ENCODE measurements at regions not wholly inside any gene's neighbourhood (a gene's known extent, or its start where the extent isn't known, plus 50 kb on each side); places are given as distances from the start of the nearest gene placed in this dataset.

GRCh38 chr1:238892612-238893011 lies 493.8 kb upstream of the CHRM3 start:
- no peak for DNase-seq

- DNase-seq, result no peak
These were observed 524.9 kb upstream of the CHRM3 start for GRCh38 chr1:238861342-238862066.

DNA sequence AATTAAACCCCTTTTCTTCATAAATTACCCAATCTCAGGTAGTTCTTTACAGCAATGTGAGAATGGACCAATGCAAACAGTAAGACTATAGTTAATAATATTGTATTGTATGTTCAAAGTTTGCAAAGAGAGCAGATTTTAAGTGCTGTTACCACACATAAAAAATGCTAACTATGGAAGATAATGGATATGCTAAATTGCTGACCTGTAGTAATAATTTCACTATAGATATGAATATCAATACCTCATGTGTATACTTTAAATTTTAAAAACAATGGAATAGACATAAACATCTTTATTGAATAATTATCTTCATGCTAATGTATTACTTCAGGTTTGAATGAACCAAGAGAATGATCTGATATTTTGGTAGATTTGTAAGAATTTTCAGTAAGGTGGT lies 552.4 kb upstream of the CHRM3 start:
- DNase-seq, result no peak

GRCh38 chr1:238832106-238832505 lies 554.3 kb upstream of the CHRM3 start:
- DNase-seq, result no peak

DNA sequence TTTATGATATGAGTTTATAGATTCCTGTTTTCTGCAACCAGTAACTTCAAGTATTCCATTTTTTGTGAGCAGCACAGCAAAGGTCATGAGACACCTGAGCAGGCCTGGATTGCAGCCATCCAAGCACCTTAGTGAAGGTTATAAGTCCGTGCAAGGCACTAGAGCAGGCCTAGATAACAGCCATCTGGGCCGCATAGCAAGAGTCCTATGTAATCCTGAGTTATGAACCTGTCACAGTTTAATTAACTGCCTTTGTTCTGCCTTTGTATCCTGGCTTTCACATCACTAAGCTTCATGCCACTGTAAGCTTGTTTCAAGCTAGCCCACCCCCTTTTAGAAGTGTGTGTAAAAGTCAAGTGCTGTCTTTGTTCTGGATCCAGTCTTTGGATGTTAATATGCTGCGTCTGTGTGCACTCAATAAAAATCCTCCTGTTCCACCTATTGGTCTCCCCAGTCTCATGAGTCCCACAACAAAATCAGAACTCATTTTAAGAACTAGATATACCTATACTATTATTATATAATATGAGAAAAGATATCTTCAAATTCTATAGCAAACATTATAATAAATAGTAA lies 556.2 kb upstream of the CHRM3 start:
- no peak for DNase-seq

DNA sequence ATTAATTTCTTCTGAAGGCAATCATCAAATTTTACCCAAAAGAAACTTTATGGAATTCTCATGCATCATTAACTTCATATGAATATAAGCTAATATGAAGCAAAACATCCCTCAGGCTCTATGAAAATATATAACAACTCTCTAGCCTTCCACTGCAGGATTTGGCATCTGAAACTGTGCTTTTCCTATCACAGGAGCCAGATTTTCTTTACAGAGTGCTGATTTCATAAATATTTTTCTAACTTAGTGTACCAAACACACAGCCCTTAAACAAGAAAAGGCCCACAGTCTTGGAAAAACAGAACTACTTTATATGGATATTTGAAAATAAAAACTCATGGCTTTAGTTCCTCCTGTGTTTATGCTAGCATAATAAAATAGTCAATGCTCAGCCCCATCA lies 559.5 kb upstream of the CHRM3 start:
- no peak for DNase-seq

GRCh38 chr1:238823416-238823815 lies 563.0 kb upstream of the CHRM3 start:
- no peak for DNase-seq

DNA sequence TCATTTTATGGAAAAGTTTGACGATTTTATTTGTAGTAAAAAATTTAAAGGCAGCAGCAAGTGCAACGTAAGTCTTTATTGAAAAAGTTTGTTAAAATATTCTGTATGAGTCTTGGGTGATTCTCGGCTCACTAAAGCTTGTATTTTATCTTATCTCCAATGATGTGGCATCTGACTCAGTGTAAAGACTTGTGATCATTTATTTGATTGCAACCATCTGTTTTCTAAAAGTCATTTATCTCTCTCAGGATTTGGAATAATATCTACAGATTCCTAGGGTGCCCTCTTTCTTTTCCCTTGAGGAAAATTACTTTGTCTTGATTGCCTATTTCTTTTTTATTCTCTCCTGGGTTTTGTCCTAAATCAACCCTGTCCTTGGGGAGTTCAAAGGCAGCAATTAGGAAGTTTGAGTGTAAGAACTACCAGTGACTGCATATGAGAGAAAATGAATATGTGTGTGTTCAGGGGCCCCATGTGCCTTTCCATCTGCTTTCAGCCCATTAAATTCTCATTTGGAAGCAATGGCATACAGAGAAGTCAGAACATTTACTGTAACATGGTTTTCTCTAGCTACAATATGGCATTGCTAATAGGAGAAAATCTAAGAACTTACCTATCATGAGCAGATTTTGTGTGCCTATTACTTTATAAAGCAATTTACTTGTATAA lies 575.0 kb upstream of the CHRM3 start:
- DNase-seq, result no peak

DNA sequence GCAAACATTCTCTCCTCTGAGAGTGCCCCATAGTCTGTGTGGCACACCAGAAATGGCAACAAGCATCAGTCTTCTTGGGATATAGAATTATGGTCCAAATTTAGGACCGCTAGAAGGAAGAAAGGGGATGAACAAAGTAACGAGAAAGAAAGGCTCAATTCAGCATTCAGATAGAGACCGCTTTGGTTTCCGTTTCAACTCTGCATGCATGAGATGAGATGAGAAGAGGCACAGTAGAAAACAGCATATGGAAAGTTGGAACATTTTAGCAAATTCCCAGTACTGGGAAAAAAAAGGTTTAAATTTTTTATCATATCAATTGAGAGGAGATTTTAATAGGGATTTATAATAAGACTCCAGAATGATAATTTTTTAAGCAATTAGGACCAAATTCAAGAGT lies 595.5 kb upstream of the CHRM3 start:
- no peak for DNase-seq

DNA sequence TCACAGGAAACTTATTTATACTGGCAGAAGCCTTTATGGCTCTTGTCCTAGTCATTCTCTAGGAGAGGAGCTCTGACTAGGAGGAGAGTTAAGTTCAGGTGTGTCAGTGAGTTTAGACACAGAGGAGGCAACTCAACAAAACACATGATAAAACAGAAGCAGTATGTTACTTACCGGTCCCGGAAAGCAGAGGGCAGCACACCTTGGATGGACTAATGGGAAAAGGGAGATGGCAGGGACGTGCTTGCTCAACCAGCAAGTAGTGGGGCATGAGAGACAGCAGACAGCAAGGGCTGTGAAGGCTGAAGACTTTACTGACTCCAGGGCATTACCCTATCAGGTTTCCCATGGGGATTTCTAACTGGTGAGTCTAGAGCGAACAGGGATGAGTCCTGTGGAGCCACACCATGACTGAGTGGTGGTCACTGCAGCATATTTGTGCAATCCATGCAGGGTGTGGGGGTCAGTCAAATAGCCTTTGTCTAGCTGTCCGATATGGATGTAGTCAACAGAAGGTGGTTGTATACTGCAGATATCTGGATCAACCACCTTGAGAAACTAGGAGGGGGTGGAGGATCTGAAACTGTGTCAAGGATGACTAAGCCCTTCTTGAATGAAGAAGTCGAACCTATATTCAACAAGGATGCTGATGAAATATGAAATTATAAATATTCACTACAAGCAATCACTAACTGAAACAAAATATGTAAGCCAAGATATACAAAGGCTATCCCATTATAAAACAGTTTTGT lies 596.3 kb upstream of the CHRM3 start:
- DNase-seq, result no peak

GRCh38 chr1:238787471-238787870 lies 598.9 kb upstream of the CHRM3 start:
- DNase-seq, result no peak

DNA sequence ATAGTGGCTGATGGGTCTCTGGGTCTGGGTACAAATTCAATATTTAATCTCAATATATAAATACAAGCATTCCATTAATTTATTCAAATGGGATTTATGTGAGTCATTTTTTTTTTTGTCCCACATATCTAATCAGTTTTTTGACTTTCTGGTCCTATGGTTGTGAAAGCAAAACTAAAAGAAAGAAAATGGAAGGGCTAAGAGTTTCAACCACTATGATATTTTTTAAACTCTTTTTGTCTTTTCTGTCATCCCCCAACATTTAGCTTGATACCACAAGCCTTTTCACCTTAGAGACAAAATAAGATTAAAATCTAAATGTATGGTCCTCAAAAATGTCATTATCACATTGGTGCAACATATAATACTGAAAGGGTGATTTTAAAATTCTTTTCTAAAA lies 602.7 kb upstream of the CHRM3 start:
- DNase-seq, result no peak

DNA sequence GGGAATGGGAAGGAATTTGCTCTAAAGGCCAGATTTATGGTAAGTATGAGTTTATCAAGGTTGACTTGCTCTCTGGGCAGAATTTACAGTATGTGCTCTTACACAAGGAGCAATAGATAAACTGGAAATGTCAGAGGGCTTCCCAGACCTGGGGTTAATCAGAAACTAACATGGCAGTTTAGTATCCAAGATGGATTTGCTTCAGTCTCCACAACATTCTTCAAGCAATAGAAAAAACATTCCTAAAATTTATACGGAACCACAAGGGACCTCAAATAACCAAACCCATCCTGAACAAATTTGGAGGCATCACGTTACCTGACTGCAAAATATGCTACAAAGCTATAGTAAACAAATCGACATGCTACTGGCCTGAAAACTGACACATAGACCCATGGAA lies 606.7 kb upstream of the CHRM3 start:
- DNase-seq, result no peak

DNA sequence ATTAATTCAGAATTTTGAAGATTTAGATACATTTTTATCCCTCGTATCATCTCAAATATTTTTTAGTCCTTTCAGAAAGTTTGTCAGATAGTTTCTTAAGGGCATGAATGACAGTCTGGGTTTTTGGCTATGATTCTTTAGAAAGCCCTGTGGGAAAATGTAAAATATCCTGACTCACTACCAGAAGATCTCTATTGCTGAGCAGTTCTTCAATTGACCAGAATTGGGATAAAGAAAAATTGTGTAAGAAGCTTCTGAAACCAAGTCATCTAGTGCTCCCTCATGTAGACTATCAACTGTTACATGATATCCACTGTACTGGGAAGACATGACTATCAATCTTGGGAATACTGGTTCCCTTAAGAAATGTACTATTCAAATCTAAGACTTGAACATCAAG lies 608.3 kb upstream of the CHRM3 start:
- no peak for DNase-seq

DNA sequence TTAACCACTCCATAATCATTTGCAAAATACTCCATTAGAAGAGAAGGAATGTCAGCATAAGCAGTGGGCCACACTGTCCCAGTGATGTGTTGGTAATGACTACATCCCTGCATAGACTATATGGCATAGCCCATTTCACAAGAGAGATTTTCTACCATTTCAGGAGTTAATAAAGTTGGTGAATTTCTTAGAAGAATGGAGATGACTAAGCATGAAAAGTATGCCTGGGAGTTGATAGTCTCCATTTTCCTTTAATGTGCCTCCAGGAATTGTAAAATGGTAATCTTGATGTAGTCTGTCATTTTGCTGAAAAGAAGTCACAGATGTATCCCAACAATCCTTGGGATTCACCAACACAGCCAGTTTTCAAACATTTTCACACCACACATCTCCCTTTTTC lies 608.8 kb upstream of the CHRM3 start:
- no peak for DNase-seq

GRCh38 chr1:238776126-238776525 lies 610.2 kb upstream of the CHRM3 start:
- no peak for DNase-seq

- no peak for DNase-seq
These were observed 614.0 kb upstream of the CHRM3 start for GRCh38 chr1:238772322-238772721.

DNA sequence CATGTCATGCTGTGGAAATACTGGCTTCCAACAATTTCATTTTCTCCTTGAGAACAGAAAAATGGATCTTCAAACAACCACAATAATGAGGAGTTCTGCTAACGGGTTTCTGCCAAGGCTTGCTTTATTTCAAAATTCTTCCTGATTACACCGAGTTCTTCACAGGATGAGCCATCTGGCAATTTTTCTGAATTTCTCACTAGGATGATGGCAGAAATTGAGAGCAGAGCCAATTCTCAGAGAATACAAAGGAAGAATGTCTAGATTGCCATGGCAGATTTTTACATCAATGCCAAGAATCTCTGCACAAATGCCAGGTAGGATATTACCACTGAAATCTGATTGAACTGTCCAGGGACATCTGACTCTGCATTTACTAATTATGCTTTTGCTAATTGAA lies 619.0 kb upstream of the CHRM3 start:
- no peak for DNase-seq

- DNase-seq, result no peak
These were observed 621.6 kb upstream of the CHRM3 start for GRCh38 chr1:238764779-238765178.

- DNase-seq, result no peak
These were observed 633.1 kb upstream of the CHRM3 start for GRCh38 chr1:238753252-238753651.

- no peak for DNase-seq
These were observed 634.0 kb upstream of the CHRM3 start for GRCh38 chr1:238752327-238752726.

- DNase-seq, result no peak
These were observed 641.3 kb upstream of the CHRM3 start for GRCh38 chr1:238745069-238745468.

GRCh38 chr1:238738892-238739291 lies 647.5 kb upstream of the CHRM3 start:
- no peak for DNase-seq

- no peak for DNase-seq
These were observed 658.7 kb upstream of the CHRM3 start for GRCh38 chr1:238727670-238728069.

All from activated CD4-positive, alpha-beta T cell treated with anti-CD3 and anti-CD28 coated beads, Interleukin-2, Interleukin-6, amounts not matched to agents 100 ng/mL and 50 ng/mL, durations not matched to agents 16 hours and 8 hours (primary cell).